DMS 273 (cell line): ENCODE measurements at regions not wholly inside any gene's neighbourhood (a gene's known extent, or its start where the extent isn't known, plus 50 kb on each side); places are given as distances from the start of the nearest gene placed in this dataset.

Experiments used
- DNase-seq: peaks from one replicate; lab custom pipeline; 2025; ENCODE audit not compliant: unreplicated experiment; lab: John Stamatoyannopoulos, UW

GRCh38 chr6:113318575-113318917 is 538.6 kb upstream of the MARCKS start:
- DNase-seq: peak; percentile 29

DNA sequence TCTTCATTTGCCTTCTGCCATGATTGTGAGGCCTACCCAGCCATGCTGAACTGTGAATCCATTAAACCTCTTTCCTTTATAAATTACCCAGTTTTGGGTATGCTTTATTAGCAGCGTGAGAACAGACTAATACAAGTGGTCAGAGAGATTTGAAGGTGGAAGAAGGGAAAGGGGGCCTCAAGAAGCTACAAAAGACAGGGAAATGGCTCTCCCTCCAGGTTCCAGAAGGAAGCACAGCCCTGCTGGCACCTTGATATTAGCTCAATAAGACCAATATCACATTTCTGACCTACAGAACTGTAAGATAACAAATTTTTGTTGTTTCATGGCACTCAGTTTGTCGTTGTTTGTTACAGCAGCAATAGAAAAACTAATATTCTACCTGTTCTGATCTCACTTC is 536.5 kb upstream of the MARCKS start:
- no peak for DNase-seq

DNA sequence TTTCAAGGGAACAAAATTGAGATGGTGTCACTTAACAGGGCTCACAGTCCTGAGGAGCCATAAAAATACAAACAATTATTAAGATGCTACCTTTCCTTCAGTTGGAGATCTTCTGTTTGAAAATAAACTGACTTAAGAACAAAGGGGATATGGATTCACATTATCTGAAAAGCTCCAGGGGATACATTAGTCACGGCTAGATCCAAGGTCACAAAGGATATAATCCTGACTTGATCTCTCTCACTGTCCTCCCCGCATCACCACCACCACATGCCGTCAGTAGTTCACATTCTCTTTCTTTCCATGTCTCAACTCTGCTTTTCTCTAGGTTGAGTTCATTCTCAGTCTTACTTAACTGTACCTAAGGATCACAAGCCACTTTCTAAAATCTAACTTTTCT is 530.4 kb upstream of the MARCKS start:
- no peak for DNase-seq

DNA sequence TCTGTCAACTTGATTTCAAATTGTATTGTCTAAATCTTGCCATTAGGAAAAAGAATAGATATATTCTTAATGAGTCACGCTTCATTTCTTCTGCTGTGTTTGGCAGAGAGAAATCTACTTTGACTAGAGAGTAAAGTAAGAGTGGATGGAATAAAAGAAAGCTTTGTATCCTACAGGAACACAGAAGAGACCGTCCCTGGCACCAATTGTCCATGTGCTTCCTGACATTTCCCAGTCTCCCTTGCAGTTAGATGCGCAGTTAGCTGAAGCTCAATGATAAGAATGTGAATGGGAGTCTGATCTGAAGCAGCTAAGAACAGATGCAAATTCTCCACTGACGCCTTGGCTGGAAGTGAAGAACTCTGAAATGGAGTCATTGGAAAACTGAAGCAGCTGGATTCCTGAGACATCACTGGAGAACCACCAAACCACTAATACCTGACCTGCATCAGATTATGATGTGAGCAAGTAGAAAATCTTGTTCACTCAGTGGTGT is 528.2 kb upstream of the MARCKS start:
- no peak for DNase-seq

DNA sequence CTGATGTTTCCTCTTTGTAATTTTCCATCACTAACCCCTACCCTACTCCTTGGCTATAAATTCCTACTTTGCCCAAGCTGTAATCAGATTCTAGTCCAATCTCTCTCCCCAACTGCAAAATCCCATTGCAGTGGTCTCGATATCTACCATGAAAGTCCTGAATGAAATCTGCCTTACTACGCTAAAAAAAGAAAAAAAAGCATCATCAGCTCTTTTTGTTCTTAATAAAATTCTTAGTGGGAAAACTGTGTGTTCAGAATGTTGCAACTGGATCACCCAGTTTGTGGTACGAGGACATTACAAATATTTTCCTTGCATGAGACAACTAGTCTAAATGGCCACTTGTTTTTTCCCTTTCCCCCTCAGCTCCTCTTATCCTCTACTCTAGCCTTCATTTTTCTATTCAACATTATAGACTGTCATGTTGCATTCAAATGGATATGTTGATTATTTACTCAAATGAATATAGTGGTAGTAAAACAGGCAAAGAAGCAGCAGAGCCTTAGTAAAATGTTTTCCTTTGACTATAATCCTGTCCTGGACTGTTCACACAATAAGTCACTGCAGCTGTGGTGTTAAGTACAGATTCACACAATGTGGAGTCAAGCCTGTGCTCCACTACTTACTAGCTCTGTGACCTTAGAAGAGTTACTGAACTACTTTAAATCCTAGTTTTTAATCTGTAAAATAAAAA is 527.1 kb upstream of the MARCKS start:
- DNase-seq: no peak

GRCh38 chr6:113330636-113330946 is 526.6 kb upstream of the MARCKS start:
- DNase-seq: no peak

- DNase-seq: no peak
Observed at GRCh38 chr6:113331021-113331420, 526.1 kb upstream of the MARCKS start.

DNA sequence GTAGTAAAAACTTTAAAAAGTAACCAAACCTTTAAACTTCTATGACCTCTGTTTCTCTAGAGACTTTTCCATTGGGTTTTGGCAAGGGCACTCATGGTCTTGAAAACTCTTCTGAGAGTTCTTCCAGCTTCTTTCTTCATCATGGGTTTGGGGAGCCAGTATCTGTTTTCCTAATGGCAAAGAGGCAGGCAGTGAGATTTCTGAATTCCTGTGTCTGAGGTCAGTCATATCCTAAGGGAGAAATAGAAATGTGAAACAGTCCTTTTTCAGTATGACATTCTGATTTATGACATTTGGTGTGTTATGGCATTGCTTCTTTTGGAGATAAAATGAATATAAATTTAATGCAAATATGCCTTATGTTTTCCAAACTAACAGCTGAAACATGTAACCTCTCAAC is 518.5 kb upstream of the MARCKS start:
- DNase-seq: no peak

- DNase-seq: no peak
Observed at GRCh38 chr6:113339209-113339608, 517.9 kb upstream of the MARCKS start.

GRCh38 chr6:113340371-113340770 is 516.8 kb upstream of the MARCKS start:
- no peak for DNase-seq

DNA sequence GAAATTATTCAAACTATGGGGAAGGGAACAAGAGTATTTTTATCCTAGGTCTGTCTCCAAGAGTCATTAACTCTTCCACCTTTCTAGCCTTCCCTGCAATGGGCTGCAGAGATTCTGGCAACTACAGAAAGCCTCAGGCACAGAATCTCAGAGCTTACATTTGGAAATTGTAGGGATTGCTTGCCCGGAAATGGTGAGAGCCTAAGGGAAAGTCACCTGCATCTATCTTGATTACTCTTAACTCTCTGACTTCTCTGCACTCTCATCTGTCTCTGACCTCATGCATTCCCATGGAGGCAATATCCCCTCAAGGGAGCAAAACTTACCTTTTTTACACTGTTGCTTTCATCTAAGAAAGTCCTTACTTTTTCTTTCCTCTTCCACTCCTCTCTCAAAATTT is 513.2 kb upstream of the MARCKS start:
- peak; percentile 6 for DNase-seq

GRCh38 chr6:113344969-113345368 is 512.2 kb upstream of the MARCKS start:
- DNase-seq: no peak

GRCh38 chr6:113347436-113347835 is 509.7 kb upstream of the MARCKS start:
- DNase-seq: peak; percentile 66

- DNase-seq: peak; percentile 9
Observed at GRCh38 chr6:113350461-113350860, 506.7 kb upstream of the MARCKS start.

DNA sequence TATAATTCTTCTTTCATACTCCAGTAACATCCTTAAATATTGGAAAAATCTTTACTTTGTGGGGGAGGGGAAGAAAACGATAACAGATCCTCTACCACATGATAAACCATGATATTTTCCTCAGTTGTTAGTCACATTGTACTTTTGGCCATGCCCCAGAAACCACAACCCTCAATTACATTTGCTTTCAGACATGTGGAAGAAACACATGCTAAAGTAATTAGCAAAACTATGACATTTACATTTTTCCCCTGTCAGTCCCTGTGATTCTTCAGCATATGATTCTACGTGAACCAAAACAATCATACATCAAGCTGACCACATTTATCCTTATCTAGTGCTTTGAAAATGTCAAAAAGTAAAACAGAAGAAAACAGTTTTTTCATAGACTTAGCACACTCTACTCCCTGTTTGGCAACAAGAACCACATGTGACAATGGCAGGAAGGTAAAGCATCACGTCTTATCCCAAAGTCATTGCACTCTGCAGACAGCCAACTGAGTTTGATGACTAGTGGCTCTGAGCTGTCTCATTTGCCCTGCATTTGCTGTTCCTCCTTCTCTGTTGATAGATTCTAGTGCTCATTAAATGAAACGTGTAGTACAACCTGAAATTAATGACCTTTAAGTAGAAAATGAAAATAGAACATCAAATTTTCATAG is 505.8 kb upstream of the MARCKS start:
- DNase-seq: peak; percentile 19

- no peak for DNase-seq
Observed at GRCh38 chr6:113352029-113352801, 504.9 kb upstream of the MARCKS start.

GRCh38 chr6:113352831-113353230 is 504.3 kb upstream of the MARCKS start:
- no peak for DNase-seq

GRCh38 chr6:113353392-113353791 is 503.8 kb upstream of the MARCKS start:
- no peak for DNase-seq

- no peak for DNase-seq
Observed at GRCh38 chr6:113354204-113354895, 502.8 kb upstream of the MARCKS start.

GRCh38 chr6:113356139-113356538 is 501.0 kb upstream of the MARCKS start:
- no peak for DNase-seq

DNA sequence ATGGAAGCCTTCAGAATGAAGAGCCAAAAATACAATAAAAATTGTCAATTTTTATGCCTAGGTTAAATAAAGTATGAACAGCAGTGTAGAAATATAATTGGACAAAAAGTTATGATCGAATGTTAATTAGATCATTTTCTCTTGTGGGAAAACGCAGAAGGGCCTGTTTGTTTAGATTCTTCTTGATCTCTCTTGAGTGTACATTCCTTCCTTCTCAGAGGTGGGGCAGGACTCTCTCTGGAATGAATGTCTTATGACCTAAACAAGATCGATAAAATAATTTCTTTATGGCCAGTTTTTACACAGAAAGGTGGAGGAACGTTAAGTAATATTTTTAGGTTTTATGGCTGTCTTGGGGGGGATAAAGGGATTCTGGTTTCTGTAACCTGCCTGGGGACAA is 500.1 kb upstream of the MARCKS start:
- DNase-seq: no peak
